Retinal pigment epithelial cell (primary cell): ENCODE measurements at regions not wholly inside any gene's neighbourhood (a gene's known extent, or its start where the extent isn't known, plus 50 kb on each side); places are given as distances from the start of the nearest gene placed in this dataset.

Source experiments
- DNase-seq: peaks from one replicate; pipeline ENCODE4 v3.0.0-alpha.2; 2010; ENCODE audit warnings: low read depth
- H3K4me3 ChIP-seq: 2 replicates; pipeline ENCODE4 v1.5.1; 2011; ENCODE audit warnings: mild to moderate bottlenecking, low read length, control low read depth, moderate library complexity
- TF ChIP-seq, protein P1 (sequence below): conservative IDR thresholded peaks from 2 replicates; pipeline ENCODE4 v1.5.1; 2011; ENCODE audit warnings: low read depth, low read length, control low read depth, inconsistent platforms

DNA sequence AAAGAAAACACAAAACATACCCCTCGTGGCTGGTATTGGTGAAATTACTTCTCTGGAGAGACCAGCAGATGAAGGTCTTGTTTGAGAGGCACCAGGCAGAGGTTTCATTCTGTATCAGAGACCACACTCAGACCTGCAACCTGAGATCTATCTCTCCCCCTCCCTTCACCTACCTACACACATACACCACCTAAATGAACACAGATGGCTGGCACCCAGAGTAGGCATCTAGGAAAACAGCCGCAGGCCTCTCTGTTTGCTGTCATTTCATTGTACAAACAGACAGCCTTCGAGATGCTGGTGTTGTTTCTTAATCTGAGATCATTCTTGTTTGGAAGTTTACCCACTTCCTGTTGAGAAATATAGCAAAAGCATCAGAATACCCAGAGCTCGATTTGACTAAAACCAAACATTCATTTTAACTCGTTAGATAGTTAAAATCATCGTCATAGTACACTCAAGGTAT is 173.9 kb upstream of the SLC25A13 start:
- H3K4me3 ChIP-seq, result no peak overlapping the region
- no peak for DNase-seq
- TF ChIP-seq, protein P1, sequence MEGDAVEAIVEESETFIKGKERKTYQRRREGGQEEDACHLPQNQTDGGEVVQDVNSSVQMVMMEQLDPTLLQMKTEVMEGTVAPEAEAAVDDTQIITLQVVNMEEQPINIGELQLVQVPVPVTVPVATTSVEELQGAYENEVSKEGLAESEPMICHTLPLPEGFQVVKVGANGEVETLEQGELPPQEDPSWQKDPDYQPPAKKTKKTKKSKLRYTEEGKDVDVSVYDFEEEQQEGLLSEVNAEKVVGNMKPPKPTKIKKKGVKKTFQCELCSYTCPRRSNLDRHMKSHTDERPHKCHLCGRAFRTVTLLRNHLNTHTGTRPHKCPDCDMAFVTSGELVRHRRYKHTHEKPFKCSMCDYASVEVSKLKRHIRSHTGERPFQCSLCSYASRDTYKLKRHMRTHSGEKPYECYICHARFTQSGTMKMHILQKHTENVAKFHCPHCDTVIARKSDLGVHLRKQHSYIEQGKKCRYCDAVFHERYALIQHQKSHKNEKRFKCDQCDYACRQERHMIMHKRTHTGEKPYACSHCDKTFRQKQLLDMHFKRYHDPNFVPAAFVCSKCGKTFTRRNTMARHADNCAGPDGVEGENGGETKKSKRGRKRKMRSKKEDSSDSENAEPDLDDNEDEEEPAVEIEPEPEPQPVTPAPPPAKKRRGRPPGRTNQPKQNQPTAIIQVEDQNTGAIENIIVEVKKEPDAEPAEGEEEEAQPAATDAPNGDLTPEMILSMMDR, result no peak

GRCh38 chr7:96486681-96487080 is 164.8 kb upstream of the SLC25A13 start:
- no peak for DNase-seq
- TF ChIP-seq, protein P1, result no peak
- H3K4me3 ChIP-seq, result no peak overlapping the region

DNA sequence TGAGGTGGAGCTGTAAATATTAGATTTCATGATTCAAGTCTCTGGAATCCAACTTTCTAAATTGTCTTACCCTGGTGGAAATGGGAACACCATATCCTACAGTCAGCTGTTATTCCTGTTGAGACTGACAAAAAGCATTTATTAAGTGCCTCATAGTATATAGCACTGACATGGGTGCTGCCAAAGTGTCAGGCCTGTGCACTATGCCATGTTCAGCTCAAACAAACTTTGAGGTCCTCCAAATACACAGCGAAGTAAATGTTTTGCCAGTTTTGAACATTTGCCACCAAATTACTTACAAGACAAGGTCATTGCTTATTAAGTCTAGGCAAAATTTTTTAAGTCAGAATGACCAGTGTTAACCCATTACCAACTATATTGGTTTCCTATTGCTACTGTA is 162.9 kb upstream of the SLC25A13 start:
- no peak for DNase-seq
- TF ChIP-seq, protein P1, result no peak
- no peak overlapping the region for H3K4me3 ChIP-seq

- no peak overlapping the region for H3K4me3 ChIP-seq
- no peak for DNase-seq
- TF ChIP-seq, protein P1, result no peak
Measured at GRCh38 chr7:96484091-96484490, 162.2 kb upstream of the SLC25A13 start.

DNA sequence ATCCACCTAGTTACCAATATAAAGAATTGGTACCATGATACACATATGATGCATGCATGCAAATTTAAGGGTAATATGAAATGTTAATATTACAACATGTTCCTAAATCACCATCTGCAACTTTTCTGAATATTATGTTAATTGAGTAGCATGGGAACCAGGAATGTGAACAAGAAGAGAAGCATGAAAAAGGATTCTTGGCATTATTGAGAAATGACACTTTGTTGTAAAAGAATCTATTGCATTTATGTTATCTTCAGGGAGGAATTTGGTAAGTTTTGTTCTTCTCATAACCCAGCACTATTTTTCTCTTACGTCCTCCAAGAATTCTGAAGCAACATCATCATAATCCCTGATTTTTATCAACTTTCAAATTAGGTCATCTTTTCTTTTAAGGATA is 159.9 kb upstream of the SLC25A13 start:
- TF ChIP-seq, protein P1, result no peak
- no peak for DNase-seq
- no peak overlapping the region for H3K4me3 ChIP-seq

DNA sequence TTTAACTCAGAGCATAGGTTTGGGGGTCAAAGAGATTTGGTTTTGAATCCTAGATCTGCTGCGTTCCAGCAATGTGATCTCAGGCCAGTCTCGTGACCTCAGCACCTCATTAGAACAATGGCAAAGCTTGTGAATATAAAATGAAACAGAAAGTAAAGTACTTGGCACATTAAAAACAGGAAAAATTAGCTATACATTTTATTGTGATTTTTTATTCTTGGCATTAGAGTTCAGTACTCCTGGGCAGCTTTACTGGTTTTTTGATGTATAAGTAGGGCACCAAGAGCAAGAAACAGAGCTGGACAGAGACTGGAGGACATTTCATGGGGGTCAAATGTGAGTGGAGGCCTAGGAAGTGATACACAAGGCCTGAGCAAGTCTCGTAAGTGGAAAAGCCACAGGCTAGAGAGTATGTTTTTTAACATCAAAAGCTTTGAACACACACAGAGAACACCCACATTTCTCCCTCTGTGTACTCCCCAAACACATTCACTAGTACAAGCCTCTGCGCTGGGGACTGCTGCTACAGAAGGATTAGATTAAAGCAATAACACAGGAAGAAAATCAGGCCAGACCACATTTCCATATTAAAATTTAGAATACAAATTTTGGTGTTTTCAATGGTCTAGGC is 157.2 kb upstream of the SLC25A13 start:
- no peak for DNase-seq
- H3K4me3 ChIP-seq, result no peak overlapping the region
- TF ChIP-seq, protein P1, result no peak

- no peak for DNase-seq
- H3K4me3 ChIP-seq, result no peak overlapping the region
- TF ChIP-seq, protein P1, result no peak
Measured at GRCh38 chr7:96471606-96472005, 149.7 kb upstream of the SLC25A13 start.
